ENCODE measurements at regions not wholly inside any gene's neighbourhood (a gene's known extent, or its start where the extent isn't known, plus 50 kb on each side); places are given as distances from the start of the nearest gene placed in this dataset.

DNA sequence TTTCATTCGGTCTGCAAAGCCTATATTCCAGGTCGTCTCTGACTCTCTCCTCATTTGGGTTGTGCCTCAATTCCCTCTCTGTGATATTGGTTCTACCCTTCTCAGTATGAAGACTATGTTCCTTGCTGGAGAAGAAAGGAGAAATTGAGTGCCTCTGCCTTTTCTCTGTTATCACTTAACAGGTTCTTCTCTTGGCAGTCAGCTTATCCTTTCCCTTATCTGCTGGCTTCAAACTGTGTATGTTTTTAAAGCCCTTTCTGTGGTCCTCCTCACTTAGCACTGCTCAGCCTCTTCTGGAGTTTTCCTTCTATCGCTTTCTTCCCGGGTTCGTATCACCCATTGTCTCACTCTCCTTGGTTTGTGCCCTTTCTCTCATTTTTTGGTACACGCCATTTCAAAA lies 65.3 kb upstream of the FSTL1 start:
- TF ChIP-seq, protein P1, sequence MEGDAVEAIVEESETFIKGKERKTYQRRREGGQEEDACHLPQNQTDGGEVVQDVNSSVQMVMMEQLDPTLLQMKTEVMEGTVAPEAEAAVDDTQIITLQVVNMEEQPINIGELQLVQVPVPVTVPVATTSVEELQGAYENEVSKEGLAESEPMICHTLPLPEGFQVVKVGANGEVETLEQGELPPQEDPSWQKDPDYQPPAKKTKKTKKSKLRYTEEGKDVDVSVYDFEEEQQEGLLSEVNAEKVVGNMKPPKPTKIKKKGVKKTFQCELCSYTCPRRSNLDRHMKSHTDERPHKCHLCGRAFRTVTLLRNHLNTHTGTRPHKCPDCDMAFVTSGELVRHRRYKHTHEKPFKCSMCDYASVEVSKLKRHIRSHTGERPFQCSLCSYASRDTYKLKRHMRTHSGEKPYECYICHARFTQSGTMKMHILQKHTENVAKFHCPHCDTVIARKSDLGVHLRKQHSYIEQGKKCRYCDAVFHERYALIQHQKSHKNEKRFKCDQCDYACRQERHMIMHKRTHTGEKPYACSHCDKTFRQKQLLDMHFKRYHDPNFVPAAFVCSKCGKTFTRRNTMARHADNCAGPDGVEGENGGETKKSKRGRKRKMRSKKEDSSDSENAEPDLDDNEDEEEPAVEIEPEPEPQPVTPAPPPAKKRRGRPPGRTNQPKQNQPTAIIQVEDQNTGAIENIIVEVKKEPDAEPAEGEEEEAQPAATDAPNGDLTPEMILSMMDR (IDR thresholded peaks at IDR 0.05; ENCODE audit: insufficient read depth, low read length, missing control alignments), result no peak
- DNase-seq (ENCODE audit: low read depth, low spot score), result no peak
- POLR2A ChIA-PET, result no interaction called here
- H3K4me3 ChIP-seq (ENCODE audit: low read depth, low read length), result no peak overlapping the region
- CTCF ChIA-PET, result interaction anchor here (1.0 to 2.9 kb wide), 5 partner anchors 9 to 79 kb away, joined by 3 to 9 read pairs (median 4); no protein-coding TSS in a partner anchor

DNA sequence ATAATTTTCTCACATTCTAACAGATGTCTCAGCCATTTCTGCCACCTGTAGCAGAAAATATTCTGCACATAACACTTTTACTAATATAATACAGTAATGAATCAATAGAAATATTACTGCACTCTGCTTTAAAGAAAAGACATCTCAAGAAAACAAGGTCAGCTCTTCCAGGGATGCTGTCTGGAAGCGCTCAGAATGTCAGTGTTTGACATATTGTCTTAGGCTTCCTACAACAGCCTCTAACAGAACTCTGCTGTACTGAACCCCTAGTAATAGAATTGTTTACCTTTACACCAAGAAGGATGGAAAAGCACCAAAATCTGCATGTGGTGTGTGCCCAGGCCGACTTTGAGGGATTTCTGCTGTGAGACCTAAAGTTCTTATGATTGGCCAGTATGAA lies 61.9 kb upstream of the FSTL1 start:
- TF ChIP-seq, protein P1 (IDR thresholded peaks at IDR 0.05; ENCODE audit: insufficient read depth, low read length, missing control alignments), result no peak
- CTCF ChIA-PET, result interaction anchor here (1.0 to 4.0 kb wide), 6 partner anchors 9 to 283 kb away, joined by 3 to 23 read pairs (median 6); no protein-coding TSS in a partner anchor

DNA sequence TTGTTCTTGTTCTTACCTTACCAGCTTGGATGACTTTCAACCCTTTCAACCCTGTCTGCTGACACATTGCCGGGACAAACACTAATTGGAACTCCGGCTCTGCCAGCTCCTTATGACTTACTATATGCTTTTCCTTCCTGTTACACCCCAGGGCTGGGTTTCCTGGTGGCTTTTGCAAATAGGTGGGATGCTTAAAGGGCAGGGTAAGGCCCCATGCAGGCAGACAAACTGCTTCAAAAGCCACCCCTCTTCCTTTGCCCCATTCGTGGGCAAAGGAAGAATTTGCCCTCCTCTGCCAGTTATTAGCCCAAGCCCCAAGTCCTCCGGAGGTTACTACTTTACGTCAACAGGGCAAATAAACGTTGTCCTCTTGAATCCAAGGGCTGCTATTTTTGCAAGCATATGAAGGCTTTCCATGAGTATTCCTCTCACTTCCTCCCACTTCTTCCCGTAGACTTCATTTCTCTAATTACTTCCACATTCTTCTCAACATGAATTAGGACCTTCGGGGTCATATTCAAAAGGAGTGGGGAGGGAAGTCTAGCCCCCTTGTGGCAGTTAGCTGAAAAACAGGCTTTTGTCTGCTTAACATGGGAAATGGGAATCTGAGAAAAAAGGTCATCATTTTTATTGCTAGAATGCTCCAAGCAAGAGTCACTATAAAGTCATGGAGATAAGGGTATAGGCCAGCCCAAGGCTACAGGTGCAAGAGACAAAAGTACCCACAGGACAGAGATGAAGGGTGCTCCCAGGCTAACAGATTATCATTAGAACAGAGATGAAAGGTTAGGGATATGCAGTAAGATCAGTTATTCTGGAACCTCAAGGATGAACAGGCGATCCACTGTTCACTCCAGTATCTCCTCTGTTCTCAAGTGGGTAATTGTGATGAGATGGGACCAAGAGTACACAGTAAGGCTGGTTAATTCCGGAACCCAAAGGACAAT lies 56.3 kb upstream of the FSTL1 start:
- POLR2A ChIA-PET, result interaction anchor here (0.6 to 1.2 kb wide), 4 partner anchors 56 to 82 kb away, joined by 3 to 4 read pairs (median 4); partner anchors contain the start of gene FSTL1

More for the DNA sequence above, 61.9 kb upstream of the FSTL1 start:
- no peak for DNase-seq (ENCODE audit: low read depth, low spot score)
- H3K4me3 ChIP-seq (ENCODE audit: low read depth, low read length), result no peak overlapping the region
- POLR2A ChIA-PET, result no interaction called here

DNA sequence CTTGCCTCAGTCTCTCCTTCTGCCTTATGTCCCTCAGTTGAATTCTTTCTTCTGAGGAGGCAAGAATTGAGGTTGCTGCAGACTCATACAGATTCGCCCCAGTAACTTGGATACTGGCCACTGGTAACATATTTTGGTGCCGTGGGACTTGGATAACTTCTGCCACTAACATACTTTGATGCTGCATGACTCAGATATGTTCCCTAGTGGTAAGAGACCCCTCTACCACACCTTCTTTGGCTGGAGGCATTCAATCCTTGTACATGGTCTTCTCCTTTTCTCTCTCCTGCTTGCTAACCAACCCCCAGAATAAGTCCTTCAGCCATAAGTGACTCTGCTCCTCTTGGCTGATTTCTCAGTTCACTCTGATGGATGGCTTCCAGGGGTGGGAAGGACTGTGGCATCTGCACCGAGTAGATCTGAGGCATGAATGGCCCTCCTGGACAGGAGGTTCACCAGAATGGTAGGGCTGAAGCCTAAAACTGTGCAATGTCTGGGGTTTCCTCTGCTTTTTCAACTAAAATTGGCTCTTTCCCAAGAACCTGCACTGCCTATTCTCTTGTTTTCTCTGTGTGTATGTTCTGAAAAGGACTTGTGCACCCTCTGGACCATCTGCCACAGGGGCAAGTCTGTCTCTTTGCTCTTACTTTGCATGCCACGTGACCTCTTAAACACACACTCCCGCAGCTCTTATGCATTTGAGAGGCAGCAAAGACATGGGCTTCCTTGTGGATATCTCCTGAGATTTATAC lies 55.5 kb upstream of the FSTL1 start:
- TF ChIP-seq, protein P1 (IDR thresholded peaks at IDR 0.05; ENCODE audit: insufficient read depth, low read length, missing control alignments), result no peak
- POLR2A ChIA-PET, result interaction anchor here (0.8 to 1.2 kb wide), 3 partner anchors 56 to 81 kb away, joined by 3 to 4 read pairs (median 4); partner anchors contain the start of gene FSTL1
- CTCF ChIA-PET, result interaction anchor here (0.6 to 2.3 kb wide), 23 partner anchors 11 to 288 kb away, joined by 3 to 9 read pairs (median 4); no protein-coding TSS in a partner anchor
- DNase-seq (ENCODE audit: low read depth, low spot score), result no peak
- H3K4me3 ChIP-seq (ENCODE audit: low read depth, low read length), result no peak overlapping the region

More for the DNA sequence above, 56.3 kb upstream of the FSTL1 start:
- CTCF ChIA-PET, result interaction anchor here (0.6 to 1.6 kb wide), 21 partner anchors 10 to 288 kb away, joined by 3 to 9 read pairs (median 3); no protein-coding TSS in a partner anchor
- H3K4me3 ChIP-seq (ENCODE audit: low read depth, low read length), result no peak overlapping the region
- no peak for DNase-seq (ENCODE audit: low read depth, low spot score)
- TF ChIP-seq, protein P1 (IDR thresholded peaks at IDR 0.05; ENCODE audit: insufficient read depth, low read length, missing control alignments), result peak; percentile 71

DNA sequence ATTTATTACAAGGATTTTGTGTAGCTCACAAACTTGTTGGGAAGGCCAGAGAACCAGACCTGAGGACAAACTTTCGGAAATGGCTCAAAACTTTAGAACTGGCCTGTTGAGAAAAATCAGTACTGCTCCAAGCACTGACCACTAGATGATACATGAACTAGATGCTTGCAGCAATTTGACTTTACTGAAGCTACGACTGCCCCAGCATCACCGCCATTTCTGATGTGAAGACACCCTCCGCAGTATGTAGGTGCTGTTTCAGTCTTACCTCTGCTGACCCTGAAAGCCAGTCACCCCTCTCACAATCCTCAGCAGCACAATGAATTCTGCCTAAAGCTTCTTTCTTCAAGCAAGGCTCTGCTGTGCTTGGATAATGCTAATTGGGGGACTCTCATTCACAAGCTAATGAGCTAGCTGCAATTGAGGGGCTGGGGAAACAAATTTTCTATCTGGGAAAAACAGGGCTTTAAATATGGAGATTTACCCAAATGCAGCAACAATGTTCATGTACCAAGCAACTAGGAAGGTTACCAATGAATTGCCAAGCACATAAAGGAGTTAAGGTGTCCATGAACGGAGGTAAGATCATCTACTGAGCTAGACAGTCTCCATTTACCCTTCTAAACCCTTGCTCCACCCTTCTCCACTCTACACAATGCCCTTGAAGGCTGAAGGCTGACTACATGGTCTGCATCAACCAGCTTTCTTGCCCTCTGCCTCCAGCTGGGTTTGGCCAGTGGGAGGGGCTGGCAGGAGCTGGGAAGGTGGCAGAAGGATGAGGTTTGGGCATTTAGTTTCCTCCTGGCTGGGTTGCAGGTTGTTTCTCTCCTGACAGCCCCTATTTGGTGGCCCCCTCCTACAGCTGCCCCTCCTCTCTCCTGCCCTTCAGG lies 53.2 kb upstream of the FSTL1 start:
- POLR2A ChIA-PET, result interaction anchor here (0.6 to 1.1 kb wide), 4 partner anchors 53 to 65 kb away, joined by 3 to 5 read pairs (median 4); partner anchors contain the start of gene FSTL1
- DNase-seq (ENCODE audit: low read depth, low spot score), result no peak
- TF ChIP-seq, protein P1 (IDR thresholded peaks at IDR 0.05; ENCODE audit: insufficient read depth, low read length, missing control alignments), result no peak
- CTCF ChIA-PET, result interaction anchor here (0.6 to 2.4 kb wide), 17 partner anchors 8 to 112 kb away, joined by 3 to 10 read pairs (median 4); no protein-coding TSS in a partner anchor
- no peak overlapping the region for H3K4me3 ChIP-seq (ENCODE audit: low read depth, low read length)
